ENCODE measurements at regions not wholly inside any gene's neighbourhood (a gene's known extent, or its start where the extent isn't known, plus 50 kb on each side); places are given as distances from the start of the nearest gene placed in this dataset.

DNA sequence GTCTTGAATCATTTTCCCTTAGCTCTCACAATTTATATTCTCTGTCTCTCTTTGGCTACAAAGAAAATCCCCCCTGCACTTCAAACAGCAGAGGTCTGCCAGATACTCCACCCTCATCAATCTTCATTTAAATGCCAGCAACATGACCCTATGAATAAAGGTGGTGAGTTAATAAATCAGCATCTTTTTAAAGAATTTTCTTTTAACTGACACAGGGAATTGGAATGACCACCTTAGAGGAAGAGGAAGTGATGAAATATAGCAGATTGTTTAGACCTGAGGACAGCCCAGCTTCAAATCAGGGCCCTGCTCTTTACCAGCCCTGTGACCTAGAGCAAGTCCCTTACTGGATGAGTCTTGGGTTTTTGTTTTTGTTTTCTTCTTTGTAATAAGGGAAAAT, 223.1 kb upstream of the PAPPA start:
- TF ChIP-seq, protein P1, sequence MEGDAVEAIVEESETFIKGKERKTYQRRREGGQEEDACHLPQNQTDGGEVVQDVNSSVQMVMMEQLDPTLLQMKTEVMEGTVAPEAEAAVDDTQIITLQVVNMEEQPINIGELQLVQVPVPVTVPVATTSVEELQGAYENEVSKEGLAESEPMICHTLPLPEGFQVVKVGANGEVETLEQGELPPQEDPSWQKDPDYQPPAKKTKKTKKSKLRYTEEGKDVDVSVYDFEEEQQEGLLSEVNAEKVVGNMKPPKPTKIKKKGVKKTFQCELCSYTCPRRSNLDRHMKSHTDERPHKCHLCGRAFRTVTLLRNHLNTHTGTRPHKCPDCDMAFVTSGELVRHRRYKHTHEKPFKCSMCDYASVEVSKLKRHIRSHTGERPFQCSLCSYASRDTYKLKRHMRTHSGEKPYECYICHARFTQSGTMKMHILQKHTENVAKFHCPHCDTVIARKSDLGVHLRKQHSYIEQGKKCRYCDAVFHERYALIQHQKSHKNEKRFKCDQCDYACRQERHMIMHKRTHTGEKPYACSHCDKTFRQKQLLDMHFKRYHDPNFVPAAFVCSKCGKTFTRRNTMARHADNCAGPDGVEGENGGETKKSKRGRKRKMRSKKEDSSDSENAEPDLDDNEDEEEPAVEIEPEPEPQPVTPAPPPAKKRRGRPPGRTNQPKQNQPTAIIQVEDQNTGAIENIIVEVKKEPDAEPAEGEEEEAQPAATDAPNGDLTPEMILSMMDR (IDR thresholded peaks at IDR 0.05), result no peak
- no peak for TF ChIP-seq POLR2A (IDR thresholded peaks at IDR 0.05)
- TF ChIP-seq POLR2AphosphoS5 (IDR thresholded peaks at IDR 0.05), result no peak

Data from prostate gland (tissue), 2 donors.